Fibroblast of skin of left biceps (primary cell): ENCODE measurements at regions not wholly inside any gene's neighbourhood (a gene's known extent, or its start where the extent isn't known, plus 50 kb on each side); places are given as distances from the start of the nearest gene placed in this dataset.
A peak's percentile ranks its signal among the peaks of the same experiment; 100 is the strongest.

Source experiments
- DNase-seq, 2 experiments: peaks; one replicate each; pipeline ENCODE4 v3.0.0-alpha.2; 2013; ENCODE audit warnings: low read depth in 2 of 2

DNA sequence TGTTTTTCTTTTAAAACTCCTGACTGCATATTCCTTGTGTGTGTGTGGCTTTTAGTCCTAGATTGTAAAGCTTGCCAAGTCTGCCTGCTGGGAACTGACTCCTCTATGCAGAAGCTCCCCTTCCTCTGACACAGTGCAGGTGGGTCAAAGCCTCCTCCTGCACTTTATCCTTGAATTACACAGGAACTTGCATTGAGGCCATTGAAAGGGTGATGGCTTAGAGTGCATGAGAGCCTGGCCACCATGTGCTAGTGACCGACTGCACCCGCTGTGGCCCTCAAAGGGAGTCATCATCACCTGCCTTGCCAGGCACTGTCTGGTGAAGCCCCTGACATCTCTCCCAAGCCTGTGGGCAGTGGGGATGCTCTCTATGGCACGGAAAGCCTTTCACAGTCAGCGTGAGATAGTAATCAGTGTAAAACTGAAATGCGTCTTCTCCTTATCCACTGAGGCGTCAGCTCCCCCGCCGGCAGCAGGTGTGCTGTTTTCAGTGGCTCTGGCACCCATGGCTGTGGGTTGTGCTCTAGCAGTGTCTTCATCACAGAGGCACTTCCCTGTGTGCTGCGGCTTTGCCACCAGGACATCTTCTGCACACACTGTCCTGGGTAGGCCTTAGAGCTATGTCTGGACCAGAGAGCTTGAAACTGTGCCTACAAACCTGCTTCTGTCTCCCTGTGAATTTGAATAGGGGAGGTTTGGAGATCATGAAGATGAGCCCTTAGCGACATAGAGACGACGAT is 87.9 kb downstream of the THBS2 start:
- DNase-seq: no peak

DNA sequence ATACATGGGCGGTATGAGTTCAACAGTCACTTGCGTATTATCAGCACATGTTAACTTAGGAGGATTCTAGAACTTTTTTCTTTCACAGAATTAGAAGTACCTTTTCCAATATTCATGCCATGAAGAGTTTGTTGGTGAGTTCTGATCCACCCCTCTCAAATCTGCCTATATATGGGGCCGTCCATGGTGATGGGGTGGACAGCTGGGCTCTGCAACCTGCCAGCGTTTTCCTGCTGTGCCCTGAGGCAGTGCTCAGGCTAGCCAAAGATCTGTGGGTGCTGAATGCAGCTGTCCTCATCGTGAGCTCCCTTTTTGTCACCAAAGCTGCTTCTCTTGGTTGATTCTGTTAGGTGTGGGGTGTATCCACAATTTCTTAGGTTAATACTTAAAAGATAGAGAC is 88.7 kb downstream of the THBS2 start:
- no peak for DNase-seq

DNA sequence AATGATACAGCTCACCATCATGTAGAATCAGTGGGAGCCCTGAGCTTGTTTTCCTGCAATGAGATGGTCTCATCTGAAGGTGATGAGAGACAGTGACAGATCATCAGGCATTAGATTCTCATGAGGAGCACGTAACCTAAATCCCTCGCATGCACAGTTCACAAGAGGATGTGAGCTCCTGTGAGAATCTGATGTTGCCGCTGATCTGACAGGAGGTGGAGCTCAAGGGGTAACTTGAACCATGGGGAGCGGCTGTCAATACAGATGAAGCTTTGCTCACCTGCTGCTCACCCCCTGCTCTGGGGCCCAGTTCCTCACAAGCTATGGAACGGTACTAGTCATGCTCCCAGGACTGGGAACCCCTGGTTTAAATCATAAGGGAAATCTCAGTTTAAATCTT is 89.2 kb downstream of the THBS2 start:
- no peak for DNase-seq

DNA sequence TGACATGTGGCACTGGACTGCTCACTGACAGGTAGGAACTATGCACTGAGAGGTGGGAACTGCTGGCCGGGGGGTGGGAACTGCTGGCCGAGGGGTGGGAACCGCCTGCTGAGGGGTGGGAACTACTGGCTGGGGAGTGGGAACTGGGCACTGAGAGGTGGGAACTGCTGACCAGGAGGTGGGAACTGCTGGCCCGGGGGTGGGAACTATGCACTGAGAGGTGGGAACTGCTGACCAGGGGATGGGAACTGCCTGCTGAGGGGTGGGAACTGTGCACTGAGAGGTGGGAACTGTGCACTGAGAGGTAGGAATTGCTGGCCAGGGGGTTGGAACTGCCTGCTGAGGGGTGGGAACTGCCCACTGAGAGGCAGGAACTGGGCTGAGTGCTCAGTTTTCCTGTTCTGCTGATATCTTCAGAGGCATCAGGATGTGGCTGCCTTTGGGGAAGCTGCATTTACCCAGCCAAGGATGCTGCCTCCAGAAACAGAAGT is 90.2 kb downstream of the THBS2 start:
- DNase-seq: no peak

DNA sequence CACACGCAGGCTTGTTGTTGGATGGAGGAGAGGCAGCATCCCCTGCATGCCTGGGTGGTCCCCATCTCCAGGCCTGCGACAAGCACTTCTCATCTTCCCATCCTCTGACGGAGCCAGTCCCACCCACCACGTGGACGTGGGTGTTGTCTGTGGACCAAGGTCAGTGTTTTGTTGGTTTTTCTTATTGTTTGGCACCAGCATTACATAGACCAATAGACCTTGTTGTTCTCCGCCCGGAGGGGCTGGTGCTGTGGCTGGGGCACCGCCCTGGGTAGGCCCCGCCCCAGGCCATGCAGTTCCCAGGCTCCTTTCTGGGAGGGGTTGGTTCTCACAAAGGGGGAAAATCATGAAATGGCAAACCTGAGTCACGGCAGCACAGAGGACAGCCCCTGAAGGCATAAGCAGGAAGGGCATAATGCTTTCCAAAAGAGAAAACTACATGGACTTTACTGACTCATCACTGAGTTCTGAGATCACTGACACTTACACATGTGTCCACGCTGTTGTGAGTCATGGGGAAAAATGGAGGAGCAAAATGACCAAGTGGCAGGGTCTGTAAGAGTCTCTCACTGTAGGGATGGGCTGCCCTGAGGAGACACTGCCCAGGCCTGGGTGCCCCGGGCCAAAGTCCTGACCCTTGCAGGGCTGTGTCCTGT is 90.8 kb downstream of the THBS2 start:
- DNase-seq: peak; percentile 37 to 42

DNA sequence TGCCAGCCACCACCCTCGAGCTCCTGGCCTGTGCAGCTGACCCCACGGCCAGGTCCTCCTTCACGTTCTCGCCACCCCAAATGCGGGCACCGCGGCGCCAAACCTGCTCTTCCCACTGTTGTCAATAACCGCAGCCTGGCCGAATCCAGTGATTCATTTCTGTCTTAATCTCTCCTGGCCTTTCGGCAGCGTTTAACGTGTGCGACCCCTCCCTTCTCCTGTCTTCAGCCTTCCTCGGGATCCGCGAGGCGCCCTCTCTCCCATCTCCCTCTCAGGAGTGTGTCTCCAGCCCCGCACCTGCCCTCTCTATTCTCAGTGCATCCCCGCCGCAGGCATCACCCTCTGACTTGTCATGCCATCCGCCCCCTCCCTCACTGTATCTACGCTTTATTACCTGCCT is 91.4 kb downstream of the THBS2 start:
- no peak for DNase-seq

DNA sequence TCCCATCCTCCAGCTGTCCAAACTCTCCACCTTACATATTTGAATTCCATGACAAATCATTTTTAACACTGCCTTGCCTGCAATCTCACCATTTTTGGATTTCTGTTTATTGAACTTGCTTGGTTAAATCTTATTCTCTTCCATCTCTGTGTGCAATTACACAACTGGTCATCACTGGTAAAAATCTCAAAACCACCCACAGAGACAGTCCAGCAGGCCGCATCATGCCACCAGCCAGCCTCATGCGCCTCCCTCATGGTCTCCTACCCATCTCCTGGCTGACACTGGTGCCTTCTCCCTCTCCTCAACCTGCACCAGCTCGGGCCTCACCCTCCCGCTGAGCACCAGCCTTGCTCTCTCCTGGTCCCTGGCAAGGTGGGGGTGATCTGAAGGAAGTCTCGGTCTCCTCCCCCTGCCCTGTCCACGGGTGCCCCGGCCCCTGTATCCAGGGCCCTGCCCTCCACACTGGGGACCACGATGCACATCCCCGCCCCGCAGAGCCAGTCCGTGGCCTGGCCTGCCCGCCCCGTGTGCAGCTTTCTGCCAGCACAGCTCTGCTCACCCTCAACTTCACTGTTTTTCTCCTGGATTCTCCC is 92.0 kb downstream of the THBS2 start:
- no peak for DNase-seq

DNA sequence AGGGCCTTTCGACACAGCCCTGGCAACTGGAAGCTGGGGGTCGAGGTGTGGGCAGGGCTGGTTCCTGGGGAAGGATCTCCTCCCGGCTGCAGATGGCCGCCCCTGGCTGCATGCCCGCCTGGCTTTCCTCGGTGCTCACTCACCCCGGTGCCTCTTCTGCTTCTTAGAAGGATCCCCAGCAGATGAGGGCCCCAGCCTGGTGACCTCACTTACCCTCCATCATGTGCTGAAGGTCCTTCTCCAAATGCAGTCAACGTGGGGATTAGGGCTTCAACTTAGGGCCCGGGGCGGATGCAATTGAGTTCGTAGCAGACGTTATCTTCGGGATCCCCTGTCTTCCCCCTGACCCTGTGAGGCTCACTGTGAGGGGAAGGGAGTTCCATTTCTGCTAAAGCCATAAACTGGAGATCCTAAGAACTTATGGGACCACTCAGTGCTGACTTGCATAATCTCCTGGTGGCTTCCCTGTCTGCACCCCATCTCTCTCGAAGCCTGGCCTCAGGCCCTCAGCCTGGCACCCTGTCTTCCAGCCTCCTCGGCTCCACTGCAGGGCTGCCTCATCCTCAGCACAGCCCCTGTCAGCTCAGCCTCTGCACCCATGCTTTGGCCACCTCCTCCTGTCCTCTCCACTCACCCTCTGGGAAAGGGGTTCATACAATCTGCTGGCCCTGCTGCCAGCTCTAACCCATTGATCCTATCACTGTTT is 92.6 kb downstream of the THBS2 start:
- no peak for DNase-seq

DNA sequence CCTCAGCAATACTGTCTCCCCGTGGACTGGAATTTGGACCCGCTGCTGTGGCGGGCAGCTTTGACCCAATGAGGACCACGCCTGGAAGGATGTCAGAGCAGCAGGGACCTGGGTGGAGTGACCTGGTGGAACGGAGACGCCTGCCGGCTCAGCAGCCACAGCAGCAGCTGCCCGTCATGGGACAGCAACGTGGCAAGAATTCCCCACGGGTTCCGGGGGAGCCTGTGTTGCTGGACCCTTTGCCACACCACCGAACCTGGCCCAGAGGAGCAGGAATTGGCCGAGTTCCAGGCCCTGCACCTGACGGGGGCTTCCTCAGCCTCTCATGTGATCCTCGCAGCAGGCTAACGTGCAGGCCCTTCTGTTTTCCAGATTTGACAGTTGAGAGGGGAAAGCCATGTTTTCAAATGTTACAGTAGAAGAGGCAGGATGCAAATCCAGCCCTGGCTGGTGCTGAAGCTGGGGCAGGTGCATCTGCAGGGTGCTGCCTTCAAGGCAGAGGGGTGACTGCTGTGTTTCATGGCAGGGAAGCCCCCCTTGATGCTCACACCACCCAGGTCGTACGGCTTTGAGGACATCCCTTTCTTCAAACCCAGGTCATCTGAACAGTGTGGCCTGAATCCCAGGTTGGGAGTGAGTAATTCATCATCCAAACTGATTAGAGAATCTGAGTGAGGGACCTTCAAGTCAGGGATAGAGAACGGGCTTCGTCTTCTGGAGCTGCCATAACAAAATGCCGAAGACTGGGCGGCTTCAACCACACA is 93.4 kb downstream of the THBS2 start:
- no peak for DNase-seq

DNA sequence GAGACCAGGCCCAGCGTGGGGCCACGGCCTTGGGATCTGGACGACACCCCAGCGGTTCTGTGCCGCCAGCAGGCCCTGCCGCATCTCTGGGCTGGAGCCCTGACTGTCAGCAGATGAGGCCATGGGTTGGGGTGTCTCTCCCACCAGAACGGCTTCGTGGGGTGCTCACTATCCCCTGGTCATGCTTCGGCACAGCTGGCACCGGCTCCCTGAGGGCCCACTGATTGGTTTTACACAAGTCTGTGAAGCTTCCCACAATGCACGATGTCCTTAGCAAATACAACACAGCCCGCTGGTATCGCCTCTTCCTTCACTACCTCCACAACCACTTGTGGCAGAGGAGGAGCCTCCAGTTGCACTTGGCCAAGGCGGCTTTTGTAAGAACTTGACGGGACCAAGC is 94.3 kb downstream of the THBS2 start:
- DNase-seq: no peak

DNA sequence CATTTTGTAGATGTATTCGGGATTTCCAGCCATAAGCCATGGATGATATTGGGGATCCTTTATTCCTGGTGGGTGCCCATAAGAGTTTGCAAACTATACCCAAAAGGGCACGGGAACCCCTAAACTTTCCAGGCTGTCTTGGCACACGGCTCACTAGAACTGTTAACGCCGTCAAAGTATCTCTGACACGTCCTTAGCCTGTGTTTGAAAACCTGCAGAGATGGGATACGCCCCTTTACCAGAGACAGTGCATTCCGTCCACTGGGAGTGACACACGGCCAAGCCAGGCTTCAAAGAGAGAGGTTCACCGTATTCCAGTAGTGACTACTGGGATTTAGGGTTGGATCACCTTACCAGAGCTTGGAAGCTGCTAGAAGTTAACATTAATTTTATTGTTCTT is 95.0 kb downstream of the THBS2 start:
- DNase-seq: no peak

DNA sequence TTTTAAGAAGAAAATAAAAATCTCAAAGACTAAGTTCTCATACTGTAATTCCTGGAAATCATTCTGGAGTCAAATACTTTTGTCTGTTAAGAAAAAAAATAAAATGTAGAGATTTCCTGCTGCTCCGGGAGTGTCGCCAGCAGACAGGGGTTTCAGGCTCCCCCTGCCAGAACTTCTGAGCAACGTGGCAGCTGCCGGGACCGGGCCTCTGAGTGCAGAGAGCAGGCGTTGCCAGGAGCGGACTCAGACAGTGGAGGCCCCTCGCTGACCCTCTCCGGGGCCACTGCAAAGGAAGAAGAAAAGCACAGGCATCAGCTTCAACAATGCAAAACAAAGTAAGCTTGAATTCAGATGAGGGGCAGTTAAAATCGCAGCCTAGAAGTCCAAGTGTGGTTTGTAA is 95.5 kb downstream of the THBS2 start:
- peak; percentile 79 to 83 for DNase-seq

DNA sequence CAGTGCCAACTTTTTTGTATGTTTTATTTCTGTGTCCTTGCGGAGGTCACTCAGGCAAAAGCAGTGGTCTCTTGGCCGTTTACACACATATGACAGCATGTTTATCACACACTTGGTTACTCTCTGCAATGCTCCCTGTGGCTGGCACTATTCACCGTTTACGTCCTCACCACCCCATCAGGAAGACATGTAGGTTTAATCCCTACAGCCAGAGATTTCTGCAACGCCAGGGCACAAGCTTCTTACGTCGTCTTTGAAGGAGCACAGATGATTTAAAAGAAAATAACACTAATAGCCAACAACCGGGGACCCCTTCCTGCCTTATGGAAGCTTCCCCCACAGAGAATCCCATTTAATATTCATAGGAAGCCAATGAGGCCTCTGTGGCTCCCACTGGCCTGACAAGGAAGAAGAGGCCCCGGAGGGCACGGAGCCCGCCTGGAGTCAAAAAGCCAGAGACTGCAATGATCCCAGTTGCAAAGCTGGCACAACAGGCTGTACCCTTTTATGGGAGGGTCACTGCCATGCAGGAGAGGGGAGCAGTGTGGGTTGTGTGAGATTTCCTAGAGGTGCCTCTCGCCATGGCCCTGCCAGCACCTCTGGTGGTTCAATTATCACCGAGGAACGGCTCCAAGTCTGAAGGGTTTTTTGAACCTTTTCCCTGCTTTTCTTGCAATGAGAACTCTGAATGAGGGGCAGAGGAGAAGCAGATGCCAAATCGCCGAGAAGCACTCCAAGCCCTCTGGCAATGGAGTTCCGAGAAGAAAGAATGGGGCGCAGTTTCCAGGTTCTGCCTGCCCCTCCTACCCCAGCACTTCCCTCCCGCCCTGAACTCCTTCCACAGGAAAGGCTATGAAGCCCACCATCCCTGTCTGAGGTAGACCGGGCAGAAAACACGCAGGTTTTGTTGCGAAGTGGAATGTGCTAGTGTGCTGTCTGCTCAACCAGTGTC is 96.2 kb downstream of the THBS2 start:
- no peak for DNase-seq

DNA sequence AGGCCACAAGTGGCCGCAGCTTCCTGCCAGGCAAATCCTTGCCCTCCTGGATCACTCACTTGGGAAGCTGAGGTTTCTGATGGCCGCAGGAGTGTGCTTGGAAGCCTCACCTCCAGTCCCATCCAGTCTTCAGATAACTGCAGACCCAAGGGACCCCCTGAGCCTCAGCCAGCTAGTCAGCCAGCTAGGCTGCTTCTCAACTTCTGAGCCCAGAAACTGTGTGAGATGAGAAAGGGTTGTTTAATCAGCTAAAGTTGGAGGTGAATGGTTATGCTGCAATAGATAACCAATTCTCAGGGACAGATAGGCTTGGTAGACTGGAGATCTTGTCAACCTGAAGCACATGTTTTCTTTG is 96.9 kb downstream of the THBS2 start:
- DNase-seq: no peak

DNA sequence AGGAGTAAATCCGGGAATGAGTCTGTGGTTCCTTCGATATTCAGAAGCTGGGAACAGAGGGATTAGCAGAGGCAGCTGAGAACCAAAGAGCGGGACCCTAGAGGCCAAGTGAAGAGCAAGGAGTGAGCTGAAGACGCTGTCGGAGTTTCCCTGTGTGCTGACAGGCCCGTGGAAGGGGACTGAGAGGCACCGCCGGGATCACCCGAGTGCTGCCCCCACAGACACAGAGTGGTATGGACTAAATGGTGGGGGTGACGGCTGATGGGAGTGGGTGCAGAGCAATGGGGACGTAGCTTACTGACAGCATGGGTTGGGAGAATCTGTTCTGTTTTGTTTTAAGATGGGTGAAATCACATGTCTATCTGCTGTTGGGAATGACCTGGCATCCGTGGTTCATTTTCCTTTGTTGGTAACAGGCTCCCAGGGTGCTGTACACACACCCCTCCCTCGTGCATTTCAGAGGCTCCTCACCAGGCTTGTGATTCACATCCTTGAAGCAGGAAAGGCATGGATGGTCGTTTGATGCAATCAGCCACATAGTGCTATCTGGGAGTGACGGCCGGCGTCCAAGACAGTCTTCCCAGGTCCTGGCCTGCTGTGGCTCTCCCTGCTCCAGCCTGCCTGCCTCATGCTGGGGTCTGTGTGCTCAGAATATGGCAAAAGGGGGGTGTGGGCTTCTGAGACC is 97.4 kb downstream of the THBS2 start:
- DNase-seq: no peak

DNA sequence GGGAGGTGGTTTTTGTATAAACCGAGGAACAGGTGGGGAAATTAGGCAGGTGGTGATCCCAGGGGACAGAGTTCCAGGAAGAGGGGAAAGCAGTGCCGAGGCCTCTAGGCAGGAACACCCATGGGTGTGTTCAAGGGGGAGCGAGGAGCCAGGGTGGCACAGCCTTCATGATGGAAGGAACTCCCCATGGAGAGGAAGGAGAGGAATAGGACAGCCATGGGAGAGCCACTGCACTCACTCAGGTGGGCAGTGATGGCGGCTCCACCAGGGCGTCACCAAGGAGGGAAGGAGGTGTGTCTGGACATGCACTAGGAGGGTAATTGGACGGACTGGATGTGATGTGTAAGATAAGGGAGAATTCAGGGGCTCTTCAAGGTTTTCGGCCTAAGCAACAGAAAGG is 98.2 kb downstream of the THBS2 start:
- DNase-seq: no peak

DNA sequence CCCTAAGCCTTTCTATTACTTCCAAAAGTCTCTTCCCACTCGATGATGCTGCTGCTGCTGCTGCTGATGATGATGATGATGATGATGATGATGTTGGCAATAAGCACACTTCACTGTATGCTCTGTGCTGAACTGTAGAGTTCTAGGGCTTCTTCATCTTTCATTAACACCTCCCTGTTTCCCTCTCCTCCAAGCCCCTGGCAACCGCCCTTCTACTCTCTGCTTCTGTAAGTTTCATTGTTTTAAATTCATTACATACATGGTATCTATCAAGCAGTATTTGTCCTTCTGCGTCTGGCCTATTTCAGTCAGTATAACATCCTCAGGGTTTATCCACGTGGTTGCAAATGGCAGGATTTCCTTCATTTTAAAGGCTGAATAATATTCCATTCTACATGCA is 100.2 kb downstream of the THBS2 start:
- DNase-seq: no peak

DNA sequence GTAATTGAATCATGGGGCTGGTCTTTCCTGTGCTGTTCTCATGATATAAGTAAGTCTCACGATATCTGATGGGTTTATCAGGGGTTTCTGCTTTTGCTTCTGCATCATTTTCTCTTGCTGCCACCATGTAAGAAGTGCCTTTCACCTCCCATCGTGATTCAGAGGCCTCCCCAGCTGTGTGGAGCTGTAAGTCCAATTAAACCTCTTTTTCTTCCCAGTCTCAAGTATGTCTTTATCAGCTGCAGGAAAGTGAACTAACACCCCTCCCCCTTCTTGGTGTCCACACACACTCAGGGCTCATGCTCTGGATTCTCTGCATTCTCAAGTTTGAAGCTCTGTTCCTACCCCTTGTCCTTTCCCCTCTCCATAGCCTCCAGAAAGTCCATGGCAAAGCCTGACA is 107.1 kb downstream of the THBS2 start:
- no peak for DNase-seq

DNA sequence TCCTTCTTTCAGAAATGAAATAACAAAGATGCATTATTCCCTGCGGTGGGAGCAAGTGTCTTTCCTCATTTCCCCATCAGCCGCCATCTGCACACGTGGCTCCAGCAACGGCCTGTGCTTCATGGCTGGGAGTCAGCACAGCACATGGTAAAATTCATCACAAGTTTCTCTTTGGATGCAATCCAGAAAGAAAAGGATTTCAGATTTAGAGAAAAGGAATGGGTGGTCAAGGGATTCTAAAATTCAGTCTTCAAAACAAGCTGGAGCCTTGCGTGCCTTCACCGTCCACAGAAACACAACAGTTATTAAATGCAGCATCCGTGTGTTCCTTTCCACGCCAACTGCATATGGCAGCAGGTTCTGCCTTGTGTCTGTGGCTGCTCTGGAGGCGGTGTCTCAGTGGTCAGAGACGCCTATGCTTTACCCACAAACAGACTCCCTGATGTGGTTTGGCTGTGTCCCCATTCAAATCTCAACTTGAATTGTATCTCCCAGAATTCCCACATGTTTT is 107.6 kb downstream of the THBS2 start:
- peak; percentile 52 to 67 for DNase-seq

DNA sequence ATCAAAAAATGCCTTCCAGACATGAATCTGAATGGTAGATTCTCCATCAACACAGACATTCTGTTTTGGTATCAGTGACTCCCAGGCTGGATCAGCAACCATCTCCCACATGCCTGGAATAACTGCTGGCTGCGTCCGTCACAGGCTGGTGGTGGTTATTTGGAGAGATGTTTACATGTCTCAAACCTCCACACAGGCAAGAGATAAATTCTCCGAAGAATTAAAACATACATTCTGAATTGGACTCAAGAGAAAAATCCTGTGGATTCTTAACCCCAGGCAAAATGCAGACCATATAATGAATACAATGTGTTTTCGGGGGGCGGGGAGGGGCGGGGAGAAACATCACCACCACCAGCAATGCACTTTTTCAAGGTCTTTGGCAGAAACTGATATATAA is 108.2 kb downstream of the THBS2 start:
- peak; percentile 67 to 70 for DNase-seq
